SU-DHL-6 (cell line): ENCODE measurements at regions not wholly inside any gene's neighbourhood (a gene's known extent, or its start where the extent isn't known, plus 50 kb on each side); places are given as distances from the start of the nearest gene placed in this dataset.

ENCODE experiments used
- EZH2phosphoT487 ChIP-seq: fragments of 200-600 bp; sonication (generic), shearing (Covaris generic); conservative IDR thresholded peaks from 2 replicates; pipeline ENCODE4 v1.6.1; 2018; ENCODE audit warnings: mild to moderate bottlenecking, antibody characterized with exemption, low read length, moderate library complexity, mixed read lengths
- TF ChIP-seq, protein P1 (sequence below): fragments of 200-600 bp; sonication (generic); IDR thresholded peaks from one replicate; pipeline ENCODE4 v1.5.1; 2017; ENCODE audit warnings: antibody characterized with exemption, mild to moderate bottlenecking, low read length, moderate library complexity; ENCODE audit not compliant: insufficient read depth, poor library complexity, severe bottlenecking

GRCh38 chr15:77865701-77866100 lies 211.8 kb downstream of the TBC1D2B start:
- TF ChIP-seq, protein P1, sequence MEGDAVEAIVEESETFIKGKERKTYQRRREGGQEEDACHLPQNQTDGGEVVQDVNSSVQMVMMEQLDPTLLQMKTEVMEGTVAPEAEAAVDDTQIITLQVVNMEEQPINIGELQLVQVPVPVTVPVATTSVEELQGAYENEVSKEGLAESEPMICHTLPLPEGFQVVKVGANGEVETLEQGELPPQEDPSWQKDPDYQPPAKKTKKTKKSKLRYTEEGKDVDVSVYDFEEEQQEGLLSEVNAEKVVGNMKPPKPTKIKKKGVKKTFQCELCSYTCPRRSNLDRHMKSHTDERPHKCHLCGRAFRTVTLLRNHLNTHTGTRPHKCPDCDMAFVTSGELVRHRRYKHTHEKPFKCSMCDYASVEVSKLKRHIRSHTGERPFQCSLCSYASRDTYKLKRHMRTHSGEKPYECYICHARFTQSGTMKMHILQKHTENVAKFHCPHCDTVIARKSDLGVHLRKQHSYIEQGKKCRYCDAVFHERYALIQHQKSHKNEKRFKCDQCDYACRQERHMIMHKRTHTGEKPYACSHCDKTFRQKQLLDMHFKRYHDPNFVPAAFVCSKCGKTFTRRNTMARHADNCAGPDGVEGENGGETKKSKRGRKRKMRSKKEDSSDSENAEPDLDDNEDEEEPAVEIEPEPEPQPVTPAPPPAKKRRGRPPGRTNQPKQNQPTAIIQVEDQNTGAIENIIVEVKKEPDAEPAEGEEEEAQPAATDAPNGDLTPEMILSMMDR, result no peak
- TF ChIP-seq EZH2phosphoT487, result no peak
